ENCODE measurements at regions not wholly inside any gene's neighbourhood (a gene's known extent, or its start where the extent isn't known, plus 50 kb on each side); places are given as distances from the start of the nearest gene placed in this dataset.

DNA sequence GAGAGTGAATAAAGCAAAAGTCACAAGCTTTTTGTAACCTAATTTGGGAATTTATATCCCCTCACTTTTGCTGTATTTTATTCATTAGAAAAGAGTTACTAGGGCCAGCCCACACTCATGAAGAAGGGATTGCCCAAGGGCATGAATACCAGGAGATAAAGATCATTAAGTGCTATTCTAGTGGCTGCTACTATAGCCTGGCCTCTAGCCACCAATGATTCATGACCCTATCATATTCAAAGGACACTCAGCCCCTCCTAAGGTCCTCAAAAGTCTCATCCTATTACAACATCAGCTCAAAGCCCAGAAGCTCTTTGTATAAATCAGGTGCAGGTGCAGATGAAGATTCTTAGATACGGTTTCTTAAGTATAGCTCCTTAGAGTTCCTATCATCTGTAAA is 518.1 kb downstream of the TRHDE start:
- Histone ChIP-seq H3K27me3 (no peaks in the 10 kb centered on the region), H3K4me1 (no peaks in the 10 kb centered on the region), H3K9me3 (peaks cover 0 to under 1% (median 0%) of the 10 kb centered on the region in 4 donors), H3K27ac (no peak overlapping the region), H3K4me3 (no peak overlapping the region), H3K36me3 (no peaks in the 10 kb centered on the region)
- no peak for DNase-seq
- intact Hi-C loops (cut with DNase I; ENCODE audit: low total_unique reads), result no loop called here
- WGBS, 5 donors, result 39 to 82% (median 80%) methylated on average over 1 of the region's 1 CpG
- TF ChIP-seq POLR2AphosphoS5 (IDR thresholded peaks at IDR 0.05) (no peak), POLR2A (IDR thresholded peaks at IDR 0.05) (no peak), CTCF (IDR thresholded peaks at IDR 0.05) (no peak)

- no peak for TF ChIP-seq POLR2AphosphoS5 (IDR thresholded peaks at IDR 0.05)
- TF ChIP-seq CTCF (IDR thresholded peaks at IDR 0.05), result no peak
- TF ChIP-seq EP300 (IDR thresholded peaks at IDR 0.05), result no peak
- no peak for TF ChIP-seq POLR2A (IDR thresholded peaks at IDR 0.05)
- WGBS, 5 donors, result 81 to 94% (median 87%) methylated on average over 3 of the region's 3 CpGs
- intact Hi-C loops (cut with DNase I; ENCODE audit: low total_unique reads), result no loop called here
These were observed 520.7 kb downstream of the TRHDE start for GRCh38 chr12:72792889-72793288.

DNA sequence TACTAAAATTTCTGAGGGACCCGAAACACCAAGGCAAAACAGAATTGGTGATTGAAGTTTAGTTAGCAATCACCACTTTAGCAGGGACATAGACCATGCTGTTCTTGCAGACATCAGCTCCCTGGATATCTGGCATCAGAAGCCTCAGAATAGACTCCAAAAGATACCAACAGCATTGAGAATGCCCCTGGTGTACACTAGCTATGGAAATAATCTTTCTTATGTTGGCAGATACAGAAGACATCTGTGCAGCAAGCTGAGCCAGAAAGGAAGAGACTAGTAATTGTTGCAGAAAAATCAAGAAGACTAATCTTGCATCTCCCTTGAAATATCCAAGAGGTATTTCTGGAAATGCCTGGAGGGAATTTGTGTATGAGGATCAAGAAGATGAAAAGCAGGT is 521.6 kb downstream of the TRHDE start:
- Histone ChIP-seq H3K9me3 (peaks cover 0 to 12% (median 0%) of the 10 kb centered on the region in 4 donors), H3K36me3 (no peaks in the 10 kb centered on the region), H3K4me3 (no peak overlapping the region), H3K4me1 (no peaks in the 10 kb centered on the region), H3K27me3 (no peaks in the 10 kb centered on the region), H3K27ac (no peak overlapping the region)
- 83 to 96% (median 91%) methylated on average over 1 of the region's 1 CpG for WGBS, 5 donors
- intact Hi-C loops (cut with DNase I; ENCODE audit: low total_unique reads), result no loop called here
- TF ChIP-seq EP300 (IDR thresholded peaks at IDR 0.05) (no peak), POLR2AphosphoS5 (IDR thresholded peaks at IDR 0.05) (no peak), CTCF (IDR thresholded peaks at IDR 0.05) (no peak), POLR2A (IDR thresholded peaks at IDR 0.05) (no peak)
- no peak for DNase-seq

More at GRCh38 chr12:72792889-72793288, 520.7 kb downstream of the TRHDE start:
- DNase-seq, result no peak
- H3K27ac ChIP-seq, result no peak overlapping the region
- H3K4me3 ChIP-seq, result no peak overlapping the region
- peaks cover 0 to 12% (median 0%) of the 10 kb centered on the region in 4 donors for H3K9me3 ChIP-seq
- H3K36me3 ChIP-seq, result no peaks in the 10 kb centered on the region
- no peaks in the 10 kb centered on the region for H3K27me3 ChIP-seq
- H3K4me1 ChIP-seq, result no peaks in the 10 kb centered on the region

- H3K27ac ChIP-seq, result no peak overlapping the region
- H3K27me3 ChIP-seq, result no peaks in the 10 kb centered on the region
- H3K9me3 ChIP-seq, result peaks cover 0 to 45% (median 27%) of the 10 kb centered on the region in 4 donors
- DNase-seq, result no peak
- H3K4me3 ChIP-seq, result no peak overlapping the region
- no peaks in the 10 kb centered on the region for H3K36me3 ChIP-seq
- TF ChIP-seq POLR2AphosphoS5 (IDR thresholded peaks at IDR 0.05) (no peak), POLR2A (IDR thresholded peaks at IDR 0.05) (no peak), EP300 (IDR thresholded peaks at IDR 0.05) (no peak), CTCF (IDR thresholded peaks at IDR 0.05) (no peak)
- H3K4me1 ChIP-seq, result no peaks in the 10 kb centered on the region
- intact Hi-C loops (cut with DNase I; ENCODE audit: low total_unique reads), result no loop called here
These were observed 543.3 kb downstream of the TRHDE start for GRCh38 chr12:72815421-72815820.
